Right atrium auricular region (tissue), 2 donors: ENCODE measurements at regions not wholly inside any gene's neighbourhood (a gene's known extent, or its start where the extent isn't known, plus 50 kb on each side); places are given as distances from the start of the nearest gene placed in this dataset.

Experiments
- DNase-seq: peaks from one replicate; pipeline ENCODE4 v3.0.0-alpha.2; 2019; ENCODE audit warnings: low spot score
- H3K27ac ChIP-seq, 2 donors: fragments of 200-600 bp; sonication (generic); 1 replicate in 1 of 2; 2 replicates in 1 of 2; pipeline ENCODE4 v1.5.1; 2016 to 2019
- H3K27me3 ChIP-seq, 2 donors: fragments of 200-600 bp; sonication (generic); one replicate each; pipeline versions ENCODE4 v1.5.1 to v1.6.0; 2017 to 2019
- H3K36me3 ChIP-seq: fragments of 200-600 bp; sonication (generic); one replicate; pipeline ENCODE4 v1.5.1; 2016
- H3K4me1 ChIP-seq, 2 donors: fragments of 200-600 bp; sonication (generic); one replicate each; pipeline versions ENCODE4 v1.5.1 to v1.6.0; 2017 to 2019
- H3K4me3 ChIP-seq, 2 donors: fragments of 200-600 bp; sonication (generic); 1 replicate in 1 of 2; 2 replicates in 1 of 2; pipeline ENCODE4 v1.5.1; 2017 to 2019; ENCODE audit warnings: mild to moderate bottlenecking in 1 of 2, moderate library complexity in 1 of 2
- H3K9me3 ChIP-seq, 2 donors: fragments of 200-600 bp; sonication (generic); one replicate each; pipeline ENCODE4 v1.5.1; 2019
- TF ChIP-seq, protein P1 (sequence below), 2 donors: fragments of 200-600 bp; sonication (generic); IDR thresholded peaks; one replicate each; pipeline ENCODE4 v1.5.1; 2019; ENCODE audit warnings: antibody characterized with exemption in 2 of 2

DNA sequence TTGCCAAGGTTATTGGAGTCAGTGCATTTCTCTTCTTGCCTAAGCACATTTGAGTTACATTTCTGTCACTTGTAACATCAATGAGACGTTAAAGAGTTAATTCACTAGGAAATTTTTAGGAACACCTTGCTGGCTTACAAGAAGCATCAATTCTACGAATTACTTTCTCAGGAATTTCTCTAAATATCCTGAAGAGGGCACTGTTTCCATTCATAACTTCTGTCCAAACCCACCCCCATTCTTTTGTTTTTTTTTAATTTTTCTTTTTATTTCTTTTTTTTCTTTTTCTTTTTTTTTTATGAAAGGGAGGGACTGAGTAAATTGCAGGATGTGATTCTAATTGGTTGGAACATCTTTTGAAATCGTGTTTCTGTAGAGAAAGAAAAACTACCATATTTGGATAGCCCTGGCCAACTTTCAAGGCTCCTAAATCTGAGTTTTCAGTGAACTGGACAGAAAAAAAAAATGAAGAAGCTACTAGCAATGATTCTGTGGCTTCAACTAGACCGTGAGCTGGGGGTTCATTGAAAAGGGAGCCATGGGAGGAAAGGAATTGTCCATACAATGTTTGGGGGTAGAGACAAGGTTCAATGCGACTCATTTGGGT lies 285.3 kb downstream of the DAD1 start:
- no peaks in the 10 kb centered on the region for H3K27me3 ChIP-seq
- H3K36me3 ChIP-seq, result no peaks in the 10 kb centered on the region
- H3K4me3 ChIP-seq, result no peak overlapping the region
- no peak for DNase-seq
- TF ChIP-seq, protein P1, sequence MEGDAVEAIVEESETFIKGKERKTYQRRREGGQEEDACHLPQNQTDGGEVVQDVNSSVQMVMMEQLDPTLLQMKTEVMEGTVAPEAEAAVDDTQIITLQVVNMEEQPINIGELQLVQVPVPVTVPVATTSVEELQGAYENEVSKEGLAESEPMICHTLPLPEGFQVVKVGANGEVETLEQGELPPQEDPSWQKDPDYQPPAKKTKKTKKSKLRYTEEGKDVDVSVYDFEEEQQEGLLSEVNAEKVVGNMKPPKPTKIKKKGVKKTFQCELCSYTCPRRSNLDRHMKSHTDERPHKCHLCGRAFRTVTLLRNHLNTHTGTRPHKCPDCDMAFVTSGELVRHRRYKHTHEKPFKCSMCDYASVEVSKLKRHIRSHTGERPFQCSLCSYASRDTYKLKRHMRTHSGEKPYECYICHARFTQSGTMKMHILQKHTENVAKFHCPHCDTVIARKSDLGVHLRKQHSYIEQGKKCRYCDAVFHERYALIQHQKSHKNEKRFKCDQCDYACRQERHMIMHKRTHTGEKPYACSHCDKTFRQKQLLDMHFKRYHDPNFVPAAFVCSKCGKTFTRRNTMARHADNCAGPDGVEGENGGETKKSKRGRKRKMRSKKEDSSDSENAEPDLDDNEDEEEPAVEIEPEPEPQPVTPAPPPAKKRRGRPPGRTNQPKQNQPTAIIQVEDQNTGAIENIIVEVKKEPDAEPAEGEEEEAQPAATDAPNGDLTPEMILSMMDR (IDR thresholded peaks at IDR 0.05), result peak; percentile 20 to 58
- H3K9me3 ChIP-seq, result no peaks in the 10 kb centered on the region
- no peak overlapping the region for H3K27ac ChIP-seq
- H3K4me1 ChIP-seq, result no peaks in the 10 kb centered on the region

DNA sequence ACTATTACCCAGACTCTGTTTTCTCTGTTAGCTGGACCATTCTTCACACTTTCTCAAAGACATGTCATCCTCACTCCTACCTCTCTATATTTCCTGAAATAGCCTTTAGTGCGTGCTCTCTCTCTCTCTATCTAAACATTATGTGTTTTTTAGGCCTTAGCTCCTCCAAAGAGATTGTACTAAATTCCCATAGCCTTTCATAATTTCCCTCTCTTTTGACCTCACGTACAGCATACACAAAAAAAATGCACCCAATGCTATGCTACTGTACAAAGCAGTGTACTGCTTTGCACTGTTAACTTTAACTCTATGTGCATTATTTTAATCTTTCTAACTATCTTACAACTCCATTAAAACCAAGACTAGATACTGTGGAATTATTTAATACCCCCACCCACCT lies 288.4 kb downstream of the DAD1 start:
- Histone ChIP-seq H3K27me3 (no peaks in the 10 kb centered on the region), H3K27ac (no peak overlapping the region), H3K4me3 (no peak overlapping the region), H3K36me3 (no peaks in the 10 kb centered on the region), H3K4me1 (no peaks in the 10 kb centered on the region), H3K9me3 (no peaks in the 10 kb centered on the region)
- no peak for DNase-seq
- TF ChIP-seq, protein P1 (IDR thresholded peaks at IDR 0.05), result no peak

DNA sequence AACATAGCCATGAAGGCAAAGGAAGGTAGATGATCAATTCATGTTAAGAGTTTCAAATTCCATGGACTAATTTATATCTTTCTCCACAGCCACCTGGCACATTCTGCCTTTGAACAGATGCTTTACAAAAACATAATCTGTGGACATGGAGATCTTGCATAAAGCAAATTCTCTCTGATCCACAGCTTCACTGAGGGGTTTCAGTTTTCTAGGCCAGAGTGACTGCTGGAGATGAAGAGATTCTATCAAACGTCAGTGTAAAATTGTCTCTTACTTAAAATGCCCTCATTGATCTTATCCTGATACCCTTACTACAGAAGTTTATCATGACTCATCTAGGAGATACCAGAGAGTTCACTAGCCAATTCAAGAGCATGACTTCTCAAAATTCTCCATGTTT lies 291.6 kb downstream of the DAD1 start:
- Histone ChIP-seq H3K27me3 (no peaks in the 10 kb centered on the region), H3K4me3 (no peak overlapping the region), H3K36me3 (no peaks in the 10 kb centered on the region), H3K4me1 (no peaks in the 10 kb centered on the region), H3K9me3 (no peaks in the 10 kb centered on the region), H3K27ac (no peak overlapping the region)
- DNase-seq, result no peak
- TF ChIP-seq, protein P1 (IDR thresholded peaks at IDR 0.05), result no peak

DNA sequence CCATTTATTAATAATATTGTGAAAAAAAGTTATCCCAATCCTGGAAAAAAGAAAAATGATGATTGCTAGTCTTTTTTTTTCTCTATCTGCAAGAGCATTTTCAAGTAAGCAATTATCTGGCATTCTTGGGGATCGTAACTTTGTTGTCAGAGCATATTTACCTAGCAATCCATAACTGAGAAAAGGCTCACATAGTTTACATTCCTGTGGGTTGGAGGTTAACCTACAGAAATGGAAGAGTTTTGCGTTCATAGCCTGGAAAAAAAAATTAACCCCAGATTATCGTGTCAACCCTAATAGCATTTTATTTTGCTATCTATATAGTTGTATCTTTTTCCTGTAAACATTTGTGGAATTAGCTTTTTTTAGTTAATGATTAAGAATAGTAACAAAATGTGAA lies 292.3 kb downstream of the DAD1 start:
- Histone ChIP-seq H3K9me3 (no peaks in the 10 kb centered on the region), H3K4me1 (no peaks in the 10 kb centered on the region), H3K27me3 (no peaks in the 10 kb centered on the region), H3K27ac (no peak overlapping the region), H3K4me3 (no peak overlapping the region), H3K36me3 (no peaks in the 10 kb centered on the region)
- TF ChIP-seq, protein P1 (IDR thresholded peaks at IDR 0.05), result no peak
- DNase-seq, result no peak

DNA sequence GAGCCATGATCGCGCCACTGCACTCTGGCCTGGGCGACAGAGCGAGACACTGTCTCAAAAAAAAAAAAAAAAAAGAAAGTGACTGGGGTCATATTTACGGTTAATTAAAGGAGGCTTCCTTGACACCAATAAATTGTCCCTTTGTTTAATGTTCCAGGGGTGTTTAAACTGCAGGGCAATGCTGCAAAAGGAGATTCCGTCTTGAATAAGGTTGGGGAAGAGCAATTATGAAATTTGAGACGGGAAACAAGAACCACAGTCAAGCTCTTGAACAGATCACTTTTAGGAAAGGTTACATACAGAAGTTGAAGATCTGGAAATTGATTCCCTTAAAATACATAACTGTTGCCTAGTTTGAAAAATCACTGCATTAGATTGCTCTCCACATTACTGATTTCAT lies 292.9 kb downstream of the DAD1 start:
- Histone ChIP-seq H3K27me3 (no peaks in the 10 kb centered on the region), H3K36me3 (no peaks in the 10 kb centered on the region), H3K4me3 (no peak overlapping the region), H3K9me3 (no peaks in the 10 kb centered on the region), H3K27ac (no peak overlapping the region), H3K4me1 (no peaks in the 10 kb centered on the region)
- no peak for DNase-seq
- TF ChIP-seq, protein P1 (IDR thresholded peaks at IDR 0.05), result no peak

DNA sequence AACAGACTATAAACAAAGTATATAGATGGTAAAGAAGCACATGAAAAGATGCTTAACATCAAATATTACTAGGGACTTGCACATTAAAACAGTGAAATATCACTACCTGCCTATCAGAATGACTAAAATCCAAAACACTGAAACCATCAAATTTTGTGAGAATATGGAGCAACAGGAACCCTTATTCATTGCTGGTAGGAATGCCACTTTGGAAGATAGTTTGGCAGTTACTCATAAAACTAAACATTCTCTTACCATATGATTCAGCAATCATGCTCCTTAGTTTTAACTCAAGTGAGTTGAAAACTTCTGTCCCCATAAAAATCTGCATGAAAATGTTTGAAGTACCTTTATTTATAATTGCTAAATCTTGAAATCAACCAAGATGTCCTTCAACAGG lies 297.6 kb downstream of the DAD1 start:
- no peaks in the 10 kb centered on the region for H3K27me3 ChIP-seq
- no peak overlapping the region for H3K27ac ChIP-seq
- H3K4me1 ChIP-seq, result no peaks in the 10 kb centered on the region
- no peaks in the 10 kb centered on the region for H3K36me3 ChIP-seq
- DNase-seq, result no peak
- H3K4me3 ChIP-seq, result no peak overlapping the region
- H3K9me3 ChIP-seq, result no peaks in the 10 kb centered on the region
- TF ChIP-seq, protein P1 (IDR thresholded peaks at IDR 0.05), result no peak
